ENCODE measurements at regions not wholly inside any gene's neighbourhood (a gene's known extent, or its start where the extent isn't known, plus 50 kb on each side); places are given as distances from the start of the nearest gene placed in this dataset.
"Not testable (repeated sequence)": the region's sequence is repeated elsewhere in the genome, so short reads cannot be mapped to it uniquely, and the experiment has no call there.

- peaks cover 14% of the 10 kb centered on the region for H3K27me3 Mint-ChIP-seq
- ATAC-seq (ENCODE audit: low read depth): no peak
- POLR2A ChIA-PET: no interaction called here
- no peak for DNase-seq
- H3K27ac Mint-ChIP-seq: no peak overlapping the region
- peaks cover 7% of the 10 kb centered on the region for H3K4me1 Mint-ChIP-seq
- H3K4me3 Mint-ChIP-seq: no peak overlapping the region
- H3K36me3 Mint-ChIP-seq: peaks cover 4% of the 10 kb centered on the region
- H3K9me3 Mint-ChIP-seq: peaks cover 4% of the 10 kb centered on the region
Measured at GRCh38 chr2:234249034-234249735, 198.7 kb downstream of the SPP2 start.

- not testable (repeated sequence) for H3K4me3 Mint-ChIP-seq
Measured at GRCh38 chr2:234248213-234248710, 197.8 kb downstream of the SPP2 start.

GRCh38 chr2:234247453-234248180, 197.1 kb downstream of the SPP2 start:
- Mint-ChIP-seq H3K36me3 (peaks cover 4% of the 10 kb centered on the region), H3K27me3 (peaks cover 14% of the 10 kb centered on the region), H3K4me1 (peaks cover 13% of the 10 kb centered on the region), H3K4me3 (no peak overlapping the region), H3K9me3 (peaks cover 4% of the 10 kb centered on the region), H3K27ac (no peak overlapping the region)
- POLR2A ChIA-PET: no interaction called here
- ATAC-seq (ENCODE audit: low read depth) (no peak), DNase-seq (no peak)

More at GRCh38 chr2:234248213-234248710, 197.8 kb downstream of the SPP2 start:
- H3K36me3 Mint-ChIP-seq; ATAC-seq (ENCODE audit: low read depth); H3K27ac Mint-ChIP-seq; DNase-seq; H3K9me3 Mint-ChIP-seq; POLR2A ChIA-PET: not testable (repeated sequence)
- Mint-ChIP-seq H3K4me1 (peaks cover 13% of the 10 kb centered on the region), H3K27me3 (peaks cover 14% of the 10 kb centered on the region)

- Mint-ChIP-seq H3K27ac (no peak overlapping the region), H3K9me3 (peaks cover 4% of the 10 kb centered on the region), H3K4me1 (peaks cover 13% of the 10 kb centered on the region), H3K4me3 (no peak overlapping the region), H3K27me3 (peaks cover 14% of the 10 kb centered on the region), H3K36me3 (peaks cover 1% of the 10 kb centered on the region)
- POLR2A ChIA-PET: interaction anchor here (0.6 kb wide), 1 partner anchor 27 kb away, joined by 4 read pairs; no protein-coding TSS in a partner anchor
- DNase-seq (no peak), ATAC-seq (ENCODE audit: low read depth) (no peak)
Measured at GRCh38 chr2:234245945-234246344, 195.4 kb downstream of the SPP2 start.

GRCh38 chr2:234243871-234244565, 193.5 kb downstream of the SPP2 start:
- DNase-seq (no peak), ATAC-seq (ENCODE audit: low read depth) (no peak)
- H3K36me3 Mint-ChIP-seq: peaks cover 1% of the 10 kb centered on the region
- H3K27me3 Mint-ChIP-seq: peaks cover 4% of the 10 kb centered on the region
- H3K4me3 Mint-ChIP-seq: peak overlapping the region; percentile 52
- peak overlapping the region; percentile 57 for H3K27ac Mint-ChIP-seq
- peaks cover 13% of the 10 kb centered on the region for H3K4me1 Mint-ChIP-seq
- H3K9me3 Mint-ChIP-seq: peaks cover 4% of the 10 kb centered on the region
- POLR2A ChIA-PET: no interaction called here

GRCh38 chr2:234242459-234242836, 191.9 kb downstream of the SPP2 start:
- Mint-ChIP-seq H3K36me3 (peaks cover 1% of the 10 kb centered on the region), H3K27me3 (peaks cover 4% of the 10 kb centered on the region), H3K9me3 (peaks cover 2% of the 10 kb centered on the region), H3K27ac (no peak overlapping the region), H3K4me1 (peaks cover 13% of the 10 kb centered on the region), H3K4me3 (no peak overlapping the region)
- ATAC-seq (ENCODE audit: low read depth) (no peak), DNase-seq (no peak)
- POLR2A ChIA-PET: no interaction called here

GRCh38 chr2:234241656-234242458, 191.4 kb downstream of the SPP2 start:
- no peak for ATAC-seq (ENCODE audit: low read depth)

GRCh38 chr2:234240917-234241316, 190.4 kb downstream of the SPP2 start:
- ATAC-seq (ENCODE audit: low read depth): no peak
- H3K4me3 Mint-ChIP-seq: no peak overlapping the region
- POLR2A ChIA-PET: no interaction called here
- H3K4me1 Mint-ChIP-seq: peaks cover 12% of the 10 kb centered on the region
- no peak overlapping the region for H3K27ac Mint-ChIP-seq
- peaks cover under 1% of the 10 kb centered on the region for H3K27me3 Mint-ChIP-seq
- no peak for DNase-seq
- H3K36me3 Mint-ChIP-seq: peaks cover 1% of the 10 kb centered on the region
- peaks cover 2% of the 10 kb centered on the region for H3K9me3 Mint-ChIP-seq

More at GRCh38 chr2:234241656-234242458, 191.4 kb downstream of the SPP2 start:
- peaks cover 13% of the 10 kb centered on the region for H3K4me1 Mint-ChIP-seq
- peaks cover 1% of the 10 kb centered on the region for H3K36me3 Mint-ChIP-seq
- H3K27me3 Mint-ChIP-seq: peaks cover 4% of the 10 kb centered on the region
- POLR2A ChIA-PET: no interaction called here
- no peak overlapping the region for H3K27ac Mint-ChIP-seq
- peaks cover 2% of the 10 kb centered on the region for H3K9me3 Mint-ChIP-seq
- H3K4me3 Mint-ChIP-seq: no peak overlapping the region
- DNase-seq: no peak

GRCh38 chr2:234235191-234235590, 184.7 kb downstream of the SPP2 start:
- H3K27me3 Mint-ChIP-seq: peaks cover 2% of the 10 kb centered on the region
- peaks cover 1% of the 10 kb centered on the region for H3K9me3 Mint-ChIP-seq
- ATAC-seq (ENCODE audit: low read depth) (no peak), DNase-seq (no peak)
- H3K36me3 Mint-ChIP-seq: no peaks in the 10 kb centered on the region
- H3K4me1 Mint-ChIP-seq: no peaks in the 10 kb centered on the region
- no peak overlapping the region for H3K27ac Mint-ChIP-seq
- no peak overlapping the region for H3K4me3 Mint-ChIP-seq
- POLR2A ChIA-PET: interaction anchor here (0.6 kb wide), 1 partner anchor 262 kb away, joined by 4 read pairs; the partner anchor contains the start of gene ARL4C

GRCh38 chr2:234231460-234231859, 181.0 kb downstream of the SPP2 start:
- Mint-ChIP-seq H3K27ac (no peak overlapping the region), H3K27me3 (peaks cover 4% of the 10 kb centered on the region), H3K36me3 (peaks cover 2% of the 10 kb centered on the region), H3K4me3 (no peak overlapping the region), H3K9me3 (peaks cover 4% of the 10 kb centered on the region), H3K4me1 (no peaks in the 10 kb centered on the region)
- POLR2A ChIA-PET: no interaction called here
- DNase-seq (no peak), ATAC-seq (ENCODE audit: low read depth) (no peak)

GRCh38 chr2:234219046-234219310, 168.5 kb downstream of the SPP2 start:
- Mint-ChIP-seq H3K27me3 (no peaks in the 10 kb centered on the region), H3K4me3 (no peak overlapping the region), H3K4me1 (peaks cover 19% of the 10 kb centered on the region), H3K36me3 (peaks cover 22% of the 10 kb centered on the region), H3K27ac (no peak overlapping the region), H3K9me3 (peaks cover 22% of the 10 kb centered on the region)
- DNase-seq: no peak
- POLR2A ChIA-PET: no interaction called here
- ATAC-seq (ENCODE audit: low read depth): no peak

GRCh38 chr2:234218266-234219045, 168.0 kb downstream of the SPP2 start:
- Mint-ChIP-seq H3K27me3 (no peaks in the 10 kb centered on the region), H3K27ac (peak overlapping the region; percentile 59), H3K36me3 (peaks cover 22% of the 10 kb centered on the region), H3K4me1 (peaks cover 19% of the 10 kb centered on the region), H3K4me3 (no peak overlapping the region), H3K9me3 (peaks cover 22% of the 10 kb centered on the region)
- DNase-seq: no peak
- ATAC-seq (ENCODE audit: low read depth): no peak
- POLR2A ChIA-PET: no interaction called here

Data from activated naive CD8-positive, alpha-beta T cell treated with anti-CD3 and anti-CD28 coated beads, Interleukin-2, amount 10 ng/mL, durations not matched to agents 7 days and 5 days (primary cell).